ENCODE measurements at regions not wholly inside any gene's neighbourhood (a gene's known extent, or its start where the extent isn't known, plus 50 kb on each side); places are given as distances from the start of the nearest gene placed in this dataset.

DNA sequence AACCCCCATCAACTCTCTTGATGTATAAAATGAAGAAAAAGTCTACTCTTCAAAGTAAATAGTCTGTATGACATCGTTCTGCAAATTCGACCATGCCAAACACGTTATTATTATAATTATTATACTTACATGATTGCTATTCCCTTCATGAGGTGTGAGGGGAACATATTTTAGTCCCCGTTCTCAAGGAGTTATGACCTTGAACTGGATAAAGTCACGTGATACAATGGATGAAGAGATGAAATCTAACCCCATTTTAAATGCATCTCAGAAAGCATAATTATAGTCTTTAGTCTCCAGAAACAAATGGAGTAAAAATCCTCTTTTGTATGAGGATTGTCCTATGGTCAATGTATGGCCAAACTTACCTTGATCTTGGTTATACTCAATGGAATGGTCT is 250.3 kb downstream of the HS3ST1 start:
- no peak for TF ChIP-seq EGR1 (IDR thresholded peaks at IDR 0.05; ENCODE audit: low read depth)
- TF ChIP-seq TCF7L2 (IDR thresholded peaks at IDR 0.05; ENCODE audit: borderline replicate concordance, extremely low read depth, insufficient read depth, insufficient read length) = no peak
- TF ChIP-seq, protein P1, sequence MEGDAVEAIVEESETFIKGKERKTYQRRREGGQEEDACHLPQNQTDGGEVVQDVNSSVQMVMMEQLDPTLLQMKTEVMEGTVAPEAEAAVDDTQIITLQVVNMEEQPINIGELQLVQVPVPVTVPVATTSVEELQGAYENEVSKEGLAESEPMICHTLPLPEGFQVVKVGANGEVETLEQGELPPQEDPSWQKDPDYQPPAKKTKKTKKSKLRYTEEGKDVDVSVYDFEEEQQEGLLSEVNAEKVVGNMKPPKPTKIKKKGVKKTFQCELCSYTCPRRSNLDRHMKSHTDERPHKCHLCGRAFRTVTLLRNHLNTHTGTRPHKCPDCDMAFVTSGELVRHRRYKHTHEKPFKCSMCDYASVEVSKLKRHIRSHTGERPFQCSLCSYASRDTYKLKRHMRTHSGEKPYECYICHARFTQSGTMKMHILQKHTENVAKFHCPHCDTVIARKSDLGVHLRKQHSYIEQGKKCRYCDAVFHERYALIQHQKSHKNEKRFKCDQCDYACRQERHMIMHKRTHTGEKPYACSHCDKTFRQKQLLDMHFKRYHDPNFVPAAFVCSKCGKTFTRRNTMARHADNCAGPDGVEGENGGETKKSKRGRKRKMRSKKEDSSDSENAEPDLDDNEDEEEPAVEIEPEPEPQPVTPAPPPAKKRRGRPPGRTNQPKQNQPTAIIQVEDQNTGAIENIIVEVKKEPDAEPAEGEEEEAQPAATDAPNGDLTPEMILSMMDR (IDR thresholded peaks at IDR 0.05 in 2 of 3, conservative IDR thresholded peaks at IDR 0.05 in 1 of 3; ENCODE audit: borderline replicate concordance in 1 of 3, insufficient read depth in 1 of 3, low read depth in 2 of 3, low read length in 2 of 3) = no peak
- TF ChIP-seq POLR2AphosphoS5 (IDR thresholded peaks at IDR 0.05; ENCODE audit: low read depth, low read length) = no peak
- TF ChIP-seq, protein P2, sequence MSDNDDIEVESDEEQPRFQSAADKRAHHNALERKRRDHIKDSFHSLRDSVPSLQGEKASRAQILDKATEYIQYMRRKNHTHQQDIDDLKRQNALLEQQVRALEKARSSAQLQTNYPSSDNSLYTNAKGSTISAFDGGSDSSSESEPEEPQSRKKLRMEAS (IDR thresholded peaks at IDR 0.05) = no peak
- TF ChIP-seq ZNF274 (IDR thresholded peaks at IDR 0.05; ENCODE audit: low read depth, low read length) = no peak
- no peak for TF ChIP-seq EZH2 (IDR thresholded peaks at IDR 0.05)
- TF ChIP-seq, protein P3, sequence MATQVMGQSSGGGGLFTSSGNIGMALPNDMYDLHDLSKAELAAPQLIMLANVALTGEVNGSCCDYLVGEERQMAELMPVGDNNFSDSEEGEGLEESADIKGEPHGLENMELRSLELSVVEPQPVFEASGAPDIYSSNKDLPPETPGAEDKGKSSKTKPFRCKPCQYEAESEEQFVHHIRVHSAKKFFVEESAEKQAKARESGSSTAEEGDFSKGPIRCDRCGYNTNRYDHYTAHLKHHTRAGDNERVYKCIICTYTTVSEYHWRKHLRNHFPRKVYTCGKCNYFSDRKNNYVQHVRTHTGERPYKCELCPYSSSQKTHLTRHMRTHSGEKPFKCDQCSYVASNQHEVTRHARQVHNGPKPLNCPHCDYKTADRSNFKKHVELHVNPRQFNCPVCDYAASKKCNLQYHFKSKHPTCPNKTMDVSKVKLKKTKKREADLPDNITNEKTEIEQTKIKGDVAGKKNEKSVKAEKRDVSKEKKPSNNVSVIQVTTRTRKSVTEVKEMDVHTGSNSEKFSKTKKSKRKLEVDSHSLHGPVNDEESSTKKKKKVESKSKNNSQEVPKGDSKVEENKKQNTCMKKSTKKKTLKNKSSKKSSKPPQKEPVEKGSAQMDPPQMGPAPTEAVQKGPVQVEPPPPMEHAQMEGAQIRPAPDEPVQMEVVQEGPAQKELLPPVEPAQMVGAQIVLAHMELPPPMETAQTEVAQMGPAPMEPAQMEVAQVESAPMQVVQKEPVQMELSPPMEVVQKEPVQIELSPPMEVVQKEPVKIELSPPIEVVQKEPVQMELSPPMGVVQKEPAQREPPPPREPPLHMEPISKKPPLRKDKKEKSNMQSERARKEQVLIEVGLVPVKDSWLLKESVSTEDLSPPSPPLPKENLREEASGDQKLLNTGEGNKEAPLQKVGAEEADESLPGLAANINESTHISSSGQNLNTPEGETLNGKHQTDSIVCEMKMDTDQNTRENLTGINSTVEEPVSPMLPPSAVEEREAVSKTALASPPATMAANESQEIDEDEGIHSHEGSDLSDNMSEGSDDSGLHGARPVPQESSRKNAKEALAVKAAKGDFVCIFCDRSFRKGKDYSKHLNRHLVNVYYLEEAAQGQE (IDR thresholded peaks at IDR 0.05; ENCODE audit: low read depth) = no peak
- no peak for TF ChIP-seq POLR2A (IDR thresholded peaks at IDR 0.05; ENCODE audit: borderline replicate concordance, extremely low read depth, insufficient read depth, insufficient read length)
